Stomach (tissue), 4 donors: ENCODE measurements at regions not wholly inside any gene's neighbourhood (a gene's known extent, or its start where the extent isn't known, plus 50 kb on each side); places are given as distances from the start of the nearest gene placed in this dataset.

Experiments
- CTCF ChIP-seq, 7 experiments: fragments of 450-650 bp in 4 of 7; fragments of 200-600 bp in 3 of 7; sonication (generic) in 3 of 7; IDR thresholded peaks; one replicate each; pipeline ENCODE4 v1.5.1; 2016 to 2019; ENCODE audit warnings: antibody characterized with exemption in 7 of 7, control low read depth in 2 of 7, mild to moderate bottlenecking in 1 of 7
- EP300 ChIP-seq: sonication (generic); formaldehyde crosslinking; IDR thresholded peaks from one replicate; pipeline ENCODE4 v1.6.1; 2017; ENCODE audit warnings: antibody characterized with exemption
- POLR2A ChIP-seq, 4 donors: fragments of 450-650 bp; IDR thresholded peaks; one replicate each; pipeline ENCODE4 v1.6.1; 2016; ENCODE audit warnings: antibody characterized with exemption in 4 of 4, control low read depth in 2 of 4, mild to moderate bottlenecking in 1 of 4, moderate library complexity in 1 of 4
- POLR2AphosphoS5 ChIP-seq, 3 donors: sonication (generic); formaldehyde crosslinking; IDR thresholded peaks; one replicate each; pipeline ENCODE4 v1.6.1; 2016; ENCODE audit warnings: antibody characterized with exemption in 3 of 3

GRCh38 chr6:165775721-165776120, 112.7 kb upstream of the PDE10A start:
- no peak for TF ChIP-seq POLR2A (IDR thresholded peaks at IDR 0.05)
- no peak for TF ChIP-seq CTCF (IDR thresholded peaks at IDR 0.05)
- no peak for TF ChIP-seq POLR2AphosphoS5 (IDR thresholded peaks at IDR 0.05)
- no peak for TF ChIP-seq EP300
